RWPE1 (cell line): ENCODE measurements at regions not wholly inside any gene's neighbourhood (a gene's known extent, or its start where the extent isn't known, plus 50 kb on each side); places are given as distances from the start of the nearest gene placed in this dataset.
A peak's percentile ranks its signal among the peaks of the same experiment; 100 is the strongest.

Source experiments
- CTCF ChIA-PET: fragments of 350-600 bp; sonication (Branson Sonifier 250); formaldehyde crosslinking; extraction: SDS; loops from one replicate; lab custom pipeline; 2021; lab: Yijun Ruan, JAX
- POLR2A ChIA-PET: fragments of 400-600 bp; formaldehyde crosslinking; extraction: SDS; loops from one replicate; lab custom pipeline; 2020; ENCODE audit warnings: antibody characterized with exemption; ENCODE audit not compliant: low non-redundant PET; lab: Yijun Ruan, JAX
- DNase-seq: peaks from one replicate; pipeline ENCODE4 v3.0.0; 2012; ENCODE audit warnings: low spot score
- H3K27ac ChIP-seq: fragments of 450-650 bp; 2 replicates; pipeline ENCODE4 v1.5.1; 2017
- TF ChIP-seq, protein P1 (sequence below): fragments of 450-650 bp; conservative IDR thresholded peaks from 2 replicates; pipeline ENCODE4 v1.5.1; 2017; ENCODE audit warnings: low read depth, mild to moderate bottlenecking

DNA sequence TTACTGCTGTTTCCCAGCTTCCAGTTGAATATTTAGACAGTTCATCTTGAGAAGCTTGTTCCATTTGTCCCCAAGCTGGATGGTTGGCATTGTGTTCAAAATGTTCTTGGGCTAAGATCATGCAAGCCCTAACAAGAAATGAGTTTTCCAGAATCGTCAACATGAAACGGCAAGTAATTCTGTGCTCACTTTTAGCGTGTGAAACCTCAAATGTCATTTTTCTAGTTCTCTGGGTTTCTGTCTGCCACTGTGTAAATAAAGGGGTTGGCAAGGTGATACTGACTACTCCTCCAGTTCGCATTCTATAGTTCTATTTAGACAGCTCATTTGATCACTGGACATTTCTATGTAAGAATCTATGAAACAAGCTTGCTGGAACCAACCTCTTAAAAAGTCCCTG, 194.0 kb downstream of the AHR start:
- ChIA-PET CTCF (interaction anchor here (0.7 kb wide), 1 partner anchor 63 kb away, joined by 3 read pairs; no protein-coding TSS in a partner anchor), POLR2A (no interaction called here)
- TF ChIP-seq, protein P1, sequence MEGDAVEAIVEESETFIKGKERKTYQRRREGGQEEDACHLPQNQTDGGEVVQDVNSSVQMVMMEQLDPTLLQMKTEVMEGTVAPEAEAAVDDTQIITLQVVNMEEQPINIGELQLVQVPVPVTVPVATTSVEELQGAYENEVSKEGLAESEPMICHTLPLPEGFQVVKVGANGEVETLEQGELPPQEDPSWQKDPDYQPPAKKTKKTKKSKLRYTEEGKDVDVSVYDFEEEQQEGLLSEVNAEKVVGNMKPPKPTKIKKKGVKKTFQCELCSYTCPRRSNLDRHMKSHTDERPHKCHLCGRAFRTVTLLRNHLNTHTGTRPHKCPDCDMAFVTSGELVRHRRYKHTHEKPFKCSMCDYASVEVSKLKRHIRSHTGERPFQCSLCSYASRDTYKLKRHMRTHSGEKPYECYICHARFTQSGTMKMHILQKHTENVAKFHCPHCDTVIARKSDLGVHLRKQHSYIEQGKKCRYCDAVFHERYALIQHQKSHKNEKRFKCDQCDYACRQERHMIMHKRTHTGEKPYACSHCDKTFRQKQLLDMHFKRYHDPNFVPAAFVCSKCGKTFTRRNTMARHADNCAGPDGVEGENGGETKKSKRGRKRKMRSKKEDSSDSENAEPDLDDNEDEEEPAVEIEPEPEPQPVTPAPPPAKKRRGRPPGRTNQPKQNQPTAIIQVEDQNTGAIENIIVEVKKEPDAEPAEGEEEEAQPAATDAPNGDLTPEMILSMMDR, result no peak
- H3K27ac ChIP-seq, result no peak overlapping the region
- DNase-seq, result peak; percentile 6

DNA sequence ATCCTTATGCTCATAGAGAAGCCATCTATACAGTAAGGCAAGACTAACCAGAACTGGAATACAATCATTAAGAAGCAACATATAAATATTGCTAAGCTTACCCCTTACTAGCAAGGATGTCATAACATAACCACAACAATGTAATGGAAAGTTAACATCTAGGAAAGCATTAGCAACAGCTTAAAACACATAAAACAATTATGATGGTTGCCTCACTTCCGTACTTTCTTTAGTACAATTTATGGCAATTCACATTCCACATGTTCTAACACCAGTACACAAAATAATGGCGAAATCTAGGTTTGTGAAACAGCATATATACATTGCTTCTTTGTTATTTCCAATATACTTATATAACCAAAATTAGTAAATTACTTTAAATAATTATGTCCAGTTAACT, 195.0 kb downstream of the AHR start:
- TF ChIP-seq, protein P1, result no peak
- no peak overlapping the region for H3K27ac ChIP-seq
- no peak for DNase-seq
- CTCF ChIA-PET, result no interaction called here
- POLR2A ChIA-PET, result no interaction called here

DNA sequence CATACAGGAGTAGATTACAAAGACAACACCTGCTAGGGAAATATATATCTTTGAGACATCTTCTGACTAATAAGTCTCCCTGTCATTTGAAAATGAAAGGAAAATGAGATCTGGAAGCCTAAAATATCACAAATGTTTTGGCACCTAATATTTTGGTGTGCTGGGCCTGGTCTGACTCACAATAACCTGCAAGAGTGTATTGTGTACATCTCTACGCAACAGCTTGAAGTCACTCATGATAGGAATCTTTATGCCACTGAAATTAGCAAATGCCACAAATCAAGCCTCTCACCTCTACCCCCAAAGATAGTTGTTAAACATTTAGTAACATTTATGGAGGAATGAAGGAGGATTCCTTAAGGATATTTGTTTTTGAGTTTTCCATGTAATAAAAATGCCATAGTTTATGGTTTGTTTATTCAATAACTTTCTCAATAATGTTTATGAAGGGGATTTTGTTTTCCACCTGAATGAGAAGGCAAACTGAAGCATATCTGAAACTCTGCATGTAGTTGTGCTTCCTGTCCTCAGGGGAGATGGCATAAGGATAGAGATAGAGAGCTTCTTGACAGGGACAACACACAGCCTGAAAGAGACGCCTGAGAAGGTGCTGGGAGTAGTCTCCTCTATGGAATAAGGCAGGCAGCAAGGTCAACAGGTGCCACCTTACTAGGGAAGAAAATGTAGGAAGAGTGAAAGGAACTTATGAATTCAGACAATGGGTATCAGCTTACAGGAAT, 197.4 kb downstream of the AHR start:
- H3K27ac ChIP-seq, result no peak overlapping the region
- no peak for DNase-seq
- TF ChIP-seq, protein P1, result no peak
- CTCF ChIA-PET, result no interaction called here
- POLR2A ChIA-PET, result no interaction called here

DNA sequence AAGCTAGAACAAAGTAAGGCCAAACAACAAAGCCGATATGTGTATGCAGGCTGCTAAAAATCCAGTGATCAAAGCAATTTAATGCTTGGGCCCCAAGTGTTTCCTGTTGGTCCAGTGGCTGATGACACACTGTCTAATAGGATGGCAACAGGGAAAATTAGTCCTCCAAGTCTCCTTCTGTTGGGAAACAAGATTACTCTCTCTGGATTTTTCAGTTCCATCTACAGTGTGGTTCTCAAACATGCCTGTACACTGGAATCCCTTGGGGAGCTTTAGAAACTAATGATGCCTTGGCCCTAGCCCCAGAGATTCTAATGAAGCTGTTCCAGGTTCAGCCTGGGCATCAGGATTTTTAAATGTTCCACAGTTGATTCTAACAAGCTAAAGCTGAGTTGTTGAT, 198.7 kb downstream of the AHR start:
- H3K27ac ChIP-seq, result no peak overlapping the region
- POLR2A ChIA-PET, result no interaction called here
- TF ChIP-seq, protein P1, result no peak
- CTCF ChIA-PET, result interaction anchor here (0.6 kb wide), 1 partner anchor 164 kb away, joined by 3 read pairs; no protein-coding TSS in a partner anchor
- DNase-seq, result no peak

DNA sequence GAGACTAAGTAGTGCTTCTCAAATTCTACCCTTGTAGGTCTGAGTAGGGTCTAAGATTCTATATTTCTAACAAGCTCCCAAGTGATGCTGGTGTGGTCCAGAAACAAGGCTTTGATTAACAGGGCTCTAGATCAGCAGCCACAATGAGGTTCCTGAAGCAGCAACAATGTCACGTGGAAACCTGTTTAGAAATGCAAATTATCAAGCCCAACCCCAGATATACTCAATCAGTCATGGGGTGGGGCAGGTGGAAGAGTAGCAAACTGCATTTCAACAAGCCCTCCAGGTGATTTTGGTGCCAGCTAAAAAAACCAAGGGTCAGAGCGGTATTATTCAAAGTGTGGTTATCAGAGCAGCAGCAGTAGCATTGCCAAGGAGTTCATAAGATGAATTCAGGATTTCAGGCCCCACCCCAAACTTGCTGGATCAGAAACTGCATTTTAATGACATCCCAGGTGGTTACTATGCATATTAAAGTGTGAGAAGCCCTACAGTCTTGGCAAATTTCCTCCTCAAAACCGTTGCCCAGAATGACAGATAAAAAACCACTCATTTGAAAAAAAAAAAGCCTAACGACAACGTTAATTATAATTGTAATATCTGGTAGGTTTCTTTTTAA, 199.2 kb downstream of the AHR start:
- ChIA-PET POLR2A (no interaction called here), CTCF (interaction anchor here (0.6 to 0.7 kb wide), 2 partner anchors 35 to 165 kb away, joined by 3 read pairs; no protein-coding TSS in a partner anchor)
- TF ChIP-seq, protein P1, result no peak
- DNase-seq, result no peak
- no peak overlapping the region for H3K27ac ChIP-seq

DNA sequence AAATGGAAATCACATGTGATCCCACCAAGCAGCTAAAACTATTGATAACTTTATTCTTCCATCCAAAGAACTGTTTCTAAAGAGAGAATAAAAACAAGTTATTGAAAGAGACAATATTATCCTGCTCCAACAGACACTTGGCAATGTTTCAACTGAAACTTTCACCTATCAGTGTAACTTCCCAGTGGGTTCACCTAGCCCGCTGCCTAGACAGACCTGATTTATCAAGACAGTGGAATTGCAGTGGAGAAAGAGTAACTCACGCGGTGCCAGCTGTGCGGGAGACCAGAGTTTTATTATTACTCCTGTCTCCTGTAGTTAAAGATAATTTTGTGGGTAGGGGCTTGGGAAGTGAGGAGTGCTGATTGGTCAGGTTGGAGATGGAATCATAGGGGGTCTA, 199.8 kb downstream of the AHR start:
- TF ChIP-seq, protein P1, result no peak
- CTCF ChIA-PET, result interaction anchor here (0.7 kb wide), 1 partner anchor 34 kb away, joined by 3 read pairs; no protein-coding TSS in a partner anchor
- no peak for DNase-seq
- no peak overlapping the region for H3K27ac ChIP-seq
- POLR2A ChIA-PET, result no interaction called here
